Left ventricle myocardium superior (tissue), 1 donor: ENCODE measurements at regions not wholly inside any gene's neighbourhood (a gene's known extent, or its start where the extent isn't known, plus 50 kb on each side); places are given as distances from the start of the nearest gene placed in this dataset.

Source experiments
- ATAC-seq: fragments of 200-7000 bp; cut with Tn5 transposase; one replicate; pipeline ENCODE4 v1.9.1; 2020; ENCODE audit warnings: mild to moderate bottlenecking, moderate library complexity
- DNase-seq: peaks from one replicate; pipeline ENCODE4 v3.0.0-alpha.2; 2020
- intact Hi-C: fragments of 100-400 bp; cut with micrococcal nuclease; formaldehyde crosslinking; loops from one replicate; pipeline ENCODE4 v1.11.0; 2022
- donor health status: DM: no; HTN: yes; CAD: no; lungs with severe emphysema.

DNA sequence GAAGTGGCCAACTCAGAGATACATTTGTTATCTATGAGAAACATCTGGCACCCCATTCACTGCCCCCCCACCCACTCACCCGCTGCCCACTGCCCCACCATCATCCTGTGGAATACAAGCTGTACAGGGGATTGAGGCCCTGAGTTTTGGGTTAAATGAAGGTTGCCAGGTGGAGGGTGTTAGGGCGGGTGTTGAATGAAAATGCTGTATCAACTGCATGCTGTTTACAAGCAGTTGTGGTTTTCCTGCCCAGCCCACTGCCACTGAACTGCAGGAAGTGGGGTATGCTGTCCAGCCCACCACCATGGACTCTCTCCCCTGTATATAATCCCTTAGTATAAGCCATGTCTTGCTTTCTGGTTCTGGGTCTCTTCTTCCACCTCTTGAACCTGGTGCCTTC is 481.9 kb downstream of the METTL4 start:
- intact Hi-C loops: loop anchor here (10.0 kb wide), 1 partner anchor 495 kb away; no protein-coding TSS in a partner anchor
- ATAC-seq (no peak), DNase-seq (no peak)

DNA sequence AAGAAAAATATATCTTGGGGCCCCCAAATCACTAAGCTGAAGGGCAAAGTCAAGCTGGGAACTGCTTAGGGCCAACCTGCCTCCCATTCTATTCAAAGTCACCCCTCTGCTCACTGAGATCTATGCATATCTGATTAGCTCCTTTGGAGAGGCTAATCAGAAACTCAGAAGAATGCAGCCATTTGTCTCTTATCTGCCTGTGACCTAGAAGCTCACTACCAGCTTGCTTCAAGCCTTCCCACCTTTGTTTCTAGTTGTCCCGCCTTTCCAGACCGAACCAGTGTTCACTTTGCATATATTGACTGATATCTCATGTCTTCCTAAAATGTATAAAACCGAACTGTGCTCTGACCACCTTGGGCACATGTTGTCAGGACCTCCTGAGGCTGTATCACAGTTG is 479.4 kb downstream of the METTL4 start:
- ATAC-seq (no peak), DNase-seq (no peak)
- intact Hi-C loops: no loop called here

- DNase-seq: no peak
- intact Hi-C loops: no loop called here
- no peak for ATAC-seq
Measured at GRCh38 chr18:2096551-2096950, 474.8 kb downstream of the METTL4 start.

DNA sequence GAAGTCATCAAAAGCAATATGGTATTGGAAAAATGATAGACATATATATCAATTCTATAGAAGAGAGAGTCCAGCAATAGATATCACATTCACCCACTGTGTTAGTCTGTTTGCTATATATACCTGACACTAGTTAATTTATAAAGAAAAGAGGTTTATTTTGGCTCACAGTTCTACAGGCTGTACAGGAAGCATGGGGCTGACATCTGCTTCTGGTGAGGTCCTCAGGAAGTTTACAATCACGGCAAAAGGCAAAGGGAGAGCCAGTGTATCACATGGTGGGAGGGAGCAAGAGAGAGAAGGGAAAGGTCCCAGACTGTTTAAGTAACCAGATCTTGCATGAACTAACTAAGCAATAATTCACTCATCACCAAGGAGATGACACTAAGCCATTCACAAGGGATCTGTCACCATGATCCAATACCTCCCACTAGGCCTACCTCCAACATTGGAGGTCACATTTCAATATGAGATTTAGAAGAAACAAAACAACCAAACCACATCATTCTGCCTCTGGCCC is 470.6 kb downstream of the METTL4 start:
- intact Hi-C loops: loop anchor here (5.0 to 10.0 kb wide), 2 partner anchors 122 to 444 kb away; no protein-coding TSS in a partner anchor
- no peak for DNase-seq
- ATAC-seq: no peak

DNA sequence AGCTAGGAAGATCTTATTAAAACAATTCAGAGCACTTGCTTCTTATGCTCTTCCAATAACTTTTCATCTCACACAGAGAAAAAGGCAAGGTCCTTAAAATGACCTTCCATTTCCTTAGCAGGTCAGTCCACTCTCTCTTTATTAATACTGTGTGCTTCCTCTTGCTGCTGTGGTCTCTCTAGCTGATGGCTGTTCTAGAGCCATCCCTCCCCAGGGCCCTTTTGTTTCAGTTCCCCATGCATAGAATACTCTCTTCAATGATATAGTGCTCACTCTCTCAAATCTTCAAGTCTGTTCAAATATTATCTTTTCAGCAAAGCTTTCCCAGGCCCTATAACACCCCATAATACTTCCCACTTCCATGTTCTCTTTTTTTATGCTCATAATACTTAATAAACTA is 469.3 kb downstream of the METTL4 start:
- DNase-seq (no peak), ATAC-seq (no peak)
- intact Hi-C loops: loop anchor here (5.0 to 10.0 kb wide), 2 partner anchors 120 to 443 kb away; no protein-coding TSS in a partner anchor

DNA sequence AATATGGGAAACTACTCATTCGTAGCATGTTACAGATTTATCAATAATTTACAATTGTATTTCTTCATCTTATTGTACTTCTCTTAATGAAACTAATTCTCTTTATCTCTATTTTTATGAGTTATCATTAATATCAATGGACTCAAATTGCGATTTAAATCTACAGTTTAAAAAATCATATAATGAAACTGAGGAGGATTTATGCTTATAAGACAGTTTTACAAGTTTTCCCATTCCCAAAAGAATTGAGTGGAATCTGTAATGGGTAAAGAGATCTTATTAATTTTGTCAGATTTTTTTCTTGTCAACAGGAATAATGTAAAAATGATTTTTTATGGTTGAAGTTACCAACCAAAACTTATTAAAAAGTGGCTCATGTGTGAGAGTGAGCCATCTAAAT is 468.0 kb downstream of the METTL4 start:
- no peak for ATAC-seq
- intact Hi-C loops: loop anchor here (5.0 to 10.0 kb wide), 2 partner anchors 119 to 442 kb away; no protein-coding TSS in a partner anchor
- DNase-seq: no peak

- intact Hi-C loops: loop anchor here (5.0 to 10.0 kb wide), 2 partner anchors 117 to 440 kb away; no protein-coding TSS in a partner anchor
- peak; percentile 77 for ATAC-seq
- peak; percentile 56 for DNase-seq
Measured at GRCh38 chr18:2104620-2105462, 466.5 kb downstream of the METTL4 start.

GRCh38 chr18:2108591-2108990 is 462.7 kb downstream of the METTL4 start:
- DNase-seq: no peak
- intact Hi-C loops: loop anchor here (10.0 kb wide), 1 partner anchor 436 kb away; no protein-coding TSS in a partner anchor
- no peak for ATAC-seq

- intact Hi-C loops: no loop called here
- no peak for DNase-seq
Measured at GRCh38 chr18:2111456-2111855, 459.8 kb downstream of the METTL4 start.

GRCh38 chr18:2112435-2113045 is 458.8 kb downstream of the METTL4 start:
- intact Hi-C loops: no loop called here
- ATAC-seq: no peak

More at GRCh38 chr18:2111456-2111855, 459.8 kb downstream of the METTL4 start:
- no peak for ATAC-seq

GRCh38 chr18:2114289-2114688 is 457.0 kb downstream of the METTL4 start:
- intact Hi-C loops: no loop called here
- ATAC-seq (no peak), DNase-seq (no peak)

More at GRCh38 chr18:2112435-2113045, 458.8 kb downstream of the METTL4 start:
- no peak for DNase-seq

GRCh38 chr18:2114765-2115164 is 456.5 kb downstream of the METTL4 start:
- ATAC-seq: no peak
- DNase-seq: no peak
- intact Hi-C loops: no loop called here

- intact Hi-C loops: no loop called here
- DNase-seq (no peak), ATAC-seq (no peak)
Measured at GRCh38 chr18:2121224-2121623, 450.1 kb downstream of the METTL4 start.

DNA sequence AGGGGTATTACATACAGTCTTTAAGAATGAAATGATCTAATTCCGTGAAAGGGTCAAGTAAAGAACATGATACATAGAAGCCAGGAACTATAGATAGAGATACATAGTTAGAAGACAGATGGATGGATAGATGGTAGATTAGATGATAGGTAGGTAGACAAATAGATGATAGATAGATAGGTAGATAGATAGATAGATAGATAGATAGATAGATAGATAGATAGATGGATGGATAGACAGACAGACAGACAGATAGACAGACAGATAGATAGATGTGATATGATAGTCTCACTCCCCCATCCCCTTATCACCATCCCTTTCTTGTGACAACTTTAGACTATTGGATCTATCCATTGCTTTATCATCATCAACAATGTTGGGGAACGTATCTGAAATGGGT is 448.2 kb downstream of the METTL4 start:
- no peak for ATAC-seq
- intact Hi-C loops: no loop called here

GRCh38 chr18:2134364-2134763 is 436.9 kb downstream of the METTL4 start:
- no peak for DNase-seq
- intact Hi-C loops: no loop called here
- no peak for ATAC-seq

More for the DNA sequence above, 448.2 kb downstream of the METTL4 start:
- DNase-seq: no peak

DNA sequence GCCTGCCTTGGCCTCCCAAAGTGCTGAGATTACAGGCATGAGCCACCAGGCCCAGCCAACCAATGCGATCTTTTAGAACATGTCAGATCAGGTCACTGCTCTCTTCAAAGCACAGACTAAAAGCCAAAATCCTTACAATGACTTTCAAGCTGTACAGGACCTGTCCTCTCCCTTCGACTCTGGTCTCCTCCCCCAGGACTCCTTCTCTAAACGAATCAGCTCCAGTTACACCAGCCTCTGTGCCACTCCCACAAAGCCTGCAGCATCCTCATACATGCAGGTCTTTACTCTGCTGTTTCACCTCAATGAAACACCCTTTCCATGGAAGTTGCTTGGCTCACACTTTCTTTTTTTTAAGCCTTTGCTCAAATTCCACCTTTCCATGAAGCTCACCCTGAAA is 436.0 kb downstream of the METTL4 start:
- DNase-seq (no peak), ATAC-seq (no peak)
- intact Hi-C loops: no loop called here

GRCh38 chr18:2138552-2138951 is 432.8 kb downstream of the METTL4 start:
- ATAC-seq (no peak), DNase-seq (no peak)
- intact Hi-C loops: no loop called here

DNA sequence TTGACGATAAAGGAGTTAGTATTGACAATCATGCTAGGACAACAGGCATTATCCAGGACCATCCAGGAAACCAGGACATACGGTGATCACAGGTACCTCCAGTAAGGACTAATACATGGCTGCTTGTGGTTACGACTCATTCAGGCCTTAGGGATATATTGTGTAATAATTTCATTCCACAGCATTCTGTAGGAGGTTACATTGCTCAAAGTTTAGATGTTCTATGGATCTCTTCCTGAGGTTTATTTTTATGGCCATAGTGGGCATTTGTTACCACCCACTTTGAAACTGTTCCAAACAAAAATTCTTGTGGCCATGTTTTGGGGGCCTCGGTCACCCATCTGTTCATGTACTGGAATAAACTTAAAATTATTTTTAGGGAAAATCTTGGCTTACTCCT is 431.6 kb downstream of the METTL4 start:
- intact Hi-C loops: no loop called here
- no peak for ATAC-seq
- no peak for DNase-seq

- intact Hi-C loops: no loop called here
- DNase-seq: no peak
- no peak for ATAC-seq
Measured at GRCh38 chr18:2143636-2144035, 427.7 kb downstream of the METTL4 start.

DNA sequence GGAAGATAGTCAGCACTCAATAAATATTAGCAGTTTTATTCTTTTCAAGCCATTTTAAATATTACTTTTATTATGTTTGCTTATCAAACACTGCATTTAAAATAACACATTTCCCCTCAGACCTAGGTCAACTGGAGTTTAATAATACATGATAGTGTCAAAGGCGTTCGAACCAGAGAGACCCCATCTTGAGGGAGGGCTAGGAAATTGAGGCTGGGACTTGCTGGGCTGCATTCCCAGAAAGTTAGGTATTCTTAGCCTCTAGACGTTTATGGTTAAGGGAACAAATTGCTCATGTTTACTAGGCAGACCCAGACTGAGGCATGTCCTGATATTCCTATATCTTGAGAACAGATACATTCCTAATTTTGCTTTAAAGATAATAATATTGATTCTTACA is 426.5 kb downstream of the METTL4 start:
- ATAC-seq: no peak
- no peak for DNase-seq
- intact Hi-C loops: no loop called here
